Stomach (tissue), 8 donors: ENCODE measurements at regions not wholly inside any gene's neighbourhood (a gene's known extent, or its start where the extent isn't known, plus 50 kb on each side); places are given as distances from the start of the nearest gene placed in this dataset.

Experiments used
- DNase-seq, 2 donors: peaks; one replicate each; pipeline versions ENCODE4 v3.0.0 to v3.0.0-alpha.2; 2013 to 2019
- H3K27ac ChIP-seq, 5 donors: fragments of 200-600 bp in 4 of 5; sonication (generic) in 4 of 5; one replicate each; pipeline ENCODE4 v1.5.1; 2013 to 2019; ENCODE audit warnings: mild to moderate bottlenecking in 1 of 5, moderate library complexity in 1 of 5
- H3K27me3 ChIP-seq, 3 donors: fragments of 200-600 bp; sonication (generic); one replicate each; pipeline ENCODE4 v1.5.1; 2017 to 2019; ENCODE audit warnings: mixed run types in 1 of 3
- H3K36me3 ChIP-seq, 4 donors: fragments of 200-600 bp; sonication (generic); 1 replicate in 3 of 4; 2 replicates in 1 of 4; pipeline ENCODE4 v1.5.1; 2016 to 2019
- H3K4me1 ChIP-seq, 4 donors: fragments of 200-600 bp; sonication (generic); one replicate each; pipeline ENCODE4 v1.5.1; 2016 to 2019
- H3K4me3 ChIP-seq, 4 donors: fragments of 200-600 bp; sonication (generic) in 3 of 4; one replicate each; pipeline ENCODE4 v1.5.1; 2016 to 2019; ENCODE audit warnings: mild to moderate bottlenecking in 1 of 4
- H3K9me3 ChIP-seq, 4 donors: fragments of 200-600 bp; sonication (generic); one replicate each; pipeline ENCODE4 v1.5.1; 2016 to 2019
- CTCF ChIP-seq, 7 experiments: fragments of 450-650 bp in 4 of 7; fragments of 200-600 bp in 3 of 7; sonication (generic) in 3 of 7; IDR thresholded peaks; one replicate each; pipeline ENCODE4 v1.5.1; 2016 to 2019; ENCODE audit warnings: antibody characterized with exemption in 7 of 7, control low read depth in 2 of 7, mild to moderate bottlenecking in 1 of 7
- EP300 ChIP-seq: sonication (generic); formaldehyde crosslinking; IDR thresholded peaks from one replicate; pipeline ENCODE4 v1.6.1; 2017; ENCODE audit warnings: antibody characterized with exemption
- POLR2A ChIP-seq, 4 donors: fragments of 450-650 bp; IDR thresholded peaks; one replicate each; pipeline ENCODE4 v1.6.1; 2016; ENCODE audit warnings: antibody characterized with exemption in 4 of 4, control low read depth in 2 of 4, mild to moderate bottlenecking in 1 of 4, moderate library complexity in 1 of 4
- POLR2AphosphoS5 ChIP-seq, 3 donors: sonication (generic); formaldehyde crosslinking; IDR thresholded peaks; one replicate each; pipeline ENCODE4 v1.6.1; 2016; ENCODE audit warnings: antibody characterized with exemption in 3 of 3
- WGBS, 5 donors: extraction: QIAGEN DNeasy Blood & Tissue Kit in 3 of 5; methylation state at CpG; one replicate each; pipeline versions ENCODE4 v1.1.5 to v1.1.7; 2013 to 2018; 5-methylcytosine and 5-hydroxymethylcytosine counted together
- intact Hi-C: fragments of 100-400 bp; cut with DNase I; formaldehyde crosslinking; loops from one replicate; pipeline ENCODE4 v1.15.1; 2023; ENCODE audit warnings: low total_unique reads
- donor health status: healthy with polysubstance abuse.
- donor health status: Bipolar disorder and iron deficiency.
- donor health status: healthy.

GRCh38 chr12:93151079-93151762, 222.1 kb upstream of the EEA1 start:
- no peak for DNase-seq

GRCh38 chr12:93152617-93153016, 223.5 kb upstream of the EEA1 start:
- Histone ChIP-seq H3K36me3 (no peaks in the 10 kb centered on the region), H3K9me3 (no peaks in the 10 kb centered on the region), H3K27me3 (no peaks in the 10 kb centered on the region), H3K4me3 (no peak overlapping the region), H3K4me1 (peaks cover 10 to 21% (median 16%) of the 10 kb centered on the region in 4 donors), H3K27ac (no peak overlapping the region)
- no peak for DNase-seq
- TF ChIP-seq CTCF (IDR thresholded peaks at IDR 0.05) = no peak
- no peak for TF ChIP-seq POLR2A (IDR thresholded peaks at IDR 0.05)
- TF ChIP-seq POLR2AphosphoS5 (IDR thresholded peaks at IDR 0.05) = no peak
- TF ChIP-seq EP300 = no peak
- intact Hi-C loops = no loop called here
- WGBS, 5 donors = 77 to 89% (median 83%) methylated on average over 2 of the region's 2 CpGs

More at GRCh38 chr12:93151079-93151762, 222.1 kb upstream of the EEA1 start:
- intact Hi-C loops = no loop called here
- no peaks in the 10 kb centered on the region for H3K9me3 ChIP-seq
- no peak overlapping the region for H3K4me3 ChIP-seq
- H3K4me1 ChIP-seq = peaks cover 10 to 18% (median 14%) of the 10 kb centered on the region in 4 donors
- no peaks in the 10 kb centered on the region for H3K36me3 ChIP-seq
- 54 to 72% (median 65%) methylated on average over 5 of the region's 5 CpGs for WGBS, 5 donors
- no peak overlapping the region for H3K27ac ChIP-seq
- no peaks in the 10 kb centered on the region for H3K27me3 ChIP-seq
- TF ChIP-seq POLR2AphosphoS5 (IDR thresholded peaks at IDR 0.05) (no peak), POLR2A (IDR thresholded peaks at IDR 0.05) (no peak), EP300 (no peak), CTCF (IDR thresholded peaks at IDR 0.05) (no peak)

- Histone ChIP-seq H3K27me3 (no peaks in the 10 kb centered on the region), H3K4me3 (no peak overlapping the region), H3K9me3 (peaks cover 0 to 4% (median 0%) of the 10 kb centered on the region in 4 donors), H3K27ac (no peak overlapping the region), H3K36me3 (no peaks in the 10 kb centered on the region), H3K4me1 (peaks cover 10 to 21% (median 16%) of the 10 kb centered on the region in 4 donors)
- intact Hi-C loops = no loop called here
- no peak for TF ChIP-seq CTCF (IDR thresholded peaks at IDR 0.05)
- TF ChIP-seq EP300 = no peak
- no peak for TF ChIP-seq POLR2A (IDR thresholded peaks at IDR 0.05)
- no peak for TF ChIP-seq POLR2AphosphoS5 (IDR thresholded peaks at IDR 0.05)
- no peak for DNase-seq
- WGBS, 5 donors = 88 to 92% (median 91%) methylated on average over 3 of the region's 3 CpGs
These were observed 224.2 kb upstream of the EEA1 start for GRCh38 chr12:93153321-93153720.

GRCh38 chr12:93154096-93154728, 223.5 kb upstream of the NUDT4 start:
- TF ChIP-seq POLR2AphosphoS5 (IDR thresholded peaks at IDR 0.05) (no peak), EP300 (no peak), CTCF (IDR thresholded peaks at IDR 0.05) (no peak), POLR2A (IDR thresholded peaks at IDR 0.05) (no peak)
- H3K27me3 ChIP-seq = no peaks in the 10 kb centered on the region
- peaks cover 10 to 21% (median 16%) of the 10 kb centered on the region in 4 donors for H3K4me1 ChIP-seq
- WGBS, 5 donors = 79 to 88% (median 85%) methylated on average over 5 of the region's 5 CpGs
- intact Hi-C loops = no loop called here
- no peak overlapping the region for H3K27ac ChIP-seq
- DNase-seq = no peak
- H3K4me3 ChIP-seq = no peak overlapping the region
- no peaks in the 10 kb centered on the region for H3K36me3 ChIP-seq
- H3K9me3 ChIP-seq = peaks cover 0 to 5% (median 0%) of the 10 kb centered on the region in 4 donors
